Dendritic cell treated with granulocyte-macrophage colony-stimulating factor and Interleukin-4, amounts not matched to agents 40 ng/mL and 50 ng/mL, for 4 days (primary cell): ENCODE measurements at regions not wholly inside any gene's neighbourhood (a gene's known extent, or its start where the extent isn't known, plus 50 kb on each side); places are given as distances from the start of the nearest gene placed in this dataset.
A peak's percentile ranks its signal among the peaks of the same experiment; 100 is the strongest.

ENCODE experiments used
- H3K27ac Mint-ChIP-seq: one replicate; pipeline ENCODE4 v1.8.0; 2022; ENCODE audit warnings: mild to moderate bottlenecking, mixed read lengths
- H3K27me3 Mint-ChIP-seq: one replicate; pipeline ENCODE4 v1.8.0; 2022; ENCODE audit warnings: mild to moderate bottlenecking, mixed read lengths
- H3K36me3 Mint-ChIP-seq: one replicate; pipeline ENCODE4 v1.8.0; 2022; ENCODE audit warnings: low read depth, mixed read lengths
- H3K4me1 Mint-ChIP-seq: one replicate; pipeline ENCODE4 v1.8.0; 2022; ENCODE audit warnings: low read depth, mixed read lengths
- H3K4me3 Mint-ChIP-seq: one replicate; pipeline ENCODE4 v1.8.0; 2022; ENCODE audit warnings: mild to moderate bottlenecking, moderate library complexity, mixed read lengths
- H3K9me3 Mint-ChIP-seq: one replicate; pipeline ENCODE4 v1.8.0; 2022; ENCODE audit warnings: mixed read lengths
- intact Hi-C: fragments of 100-400 bp; cut with micrococcal nuclease; formaldehyde crosslinking; loops from one replicate; pipeline ENCODE4 v1.15.0; 2022

GRCh38 chr1:50275566-50275965 is 147.7 kb downstream of the DMRTA2 start:
- intact Hi-C loops, result no loop called here
- Mint-ChIP-seq H3K4me3 (no peak overlapping the region), H3K9me3 (no peaks in the 10 kb centered on the region), H3K27me3 (peaks cover 7% of the 10 kb centered on the region), H3K36me3 (no peaks in the 10 kb centered on the region), H3K27ac (no peak overlapping the region), H3K4me1 (no peaks in the 10 kb centered on the region)

GRCh38 chr1:50272912-50273311 is 150.3 kb downstream of the DMRTA2 start:
- H3K27ac Mint-ChIP-seq, result no peak overlapping the region
- no peak overlapping the region for H3K4me3 Mint-ChIP-seq
- H3K27me3 Mint-ChIP-seq, result peaks cover 5% of the 10 kb centered on the region

GRCh38 chr1:50271968-50272578 is 151.2 kb downstream of the DMRTA2 start:
- H3K27me3 Mint-ChIP-seq, result peaks cover 5% of the 10 kb centered on the region
- peaks cover 4% of the 10 kb centered on the region for H3K4me1 Mint-ChIP-seq
- no peak overlapping the region for H3K4me3 Mint-ChIP-seq
- H3K36me3 Mint-ChIP-seq, result no peaks in the 10 kb centered on the region
- no peaks in the 10 kb centered on the region for H3K9me3 Mint-ChIP-seq
- H3K27ac Mint-ChIP-seq, result no peak overlapping the region
- intact Hi-C loops, result no loop called here

More at GRCh38 chr1:50272912-50273311, 150.3 kb downstream of the DMRTA2 start:
- no peaks in the 10 kb centered on the region for H3K4me1 Mint-ChIP-seq
- H3K9me3 Mint-ChIP-seq, result no peaks in the 10 kb centered on the region
- no peaks in the 10 kb centered on the region for H3K36me3 Mint-ChIP-seq
- intact Hi-C loops, result no loop called here

GRCh38 chr1:50271337-50271736 is 151.9 kb downstream of the DMRTA2 start:
- H3K27me3 Mint-ChIP-seq, result peaks cover 5% of the 10 kb centered on the region
- no peaks in the 10 kb centered on the region for H3K36me3 Mint-ChIP-seq
- no peak overlapping the region for H3K4me3 Mint-ChIP-seq
- intact Hi-C loops, result no loop called here
- H3K9me3 Mint-ChIP-seq, result no peaks in the 10 kb centered on the region
- H3K27ac Mint-ChIP-seq, result no peak overlapping the region
- H3K4me1 Mint-ChIP-seq, result peaks cover 12% of the 10 kb centered on the region

- Mint-ChIP-seq H3K9me3 (no peaks in the 10 kb centered on the region), H3K4me1 (peaks cover 16% of the 10 kb centered on the region), H3K36me3 (no peaks in the 10 kb centered on the region), H3K27me3 (peaks cover 5% of the 10 kb centered on the region), H3K27ac (no peak overlapping the region), H3K4me3 (no peak overlapping the region)
- intact Hi-C loops, result no loop called here
These were observed 152.3 kb downstream of the DMRTA2 start for GRCh38 chr1:50270926-50271325.

- intact Hi-C loops, result no loop called here
- no peaks in the 10 kb centered on the region for H3K27me3 Mint-ChIP-seq
- H3K36me3 Mint-ChIP-seq, result no peaks in the 10 kb centered on the region
- no peaks in the 10 kb centered on the region for H3K9me3 Mint-ChIP-seq
- no peak overlapping the region for H3K27ac Mint-ChIP-seq
- no peak overlapping the region for H3K4me3 Mint-ChIP-seq
- peaks cover 27% of the 10 kb centered on the region for H3K4me1 Mint-ChIP-seq
These were observed 155.2 kb downstream of the DMRTA2 start for GRCh38 chr1:50268049-50268448.

- intact Hi-C loops, result no loop called here
These were observed 156.7 kb downstream of the DMRTA2 start for GRCh38 chr1:50266509-50266908.

GRCh38 chr1:50265790-50266314 is 157.1 kb downstream of the ELAVL4 start:
- Mint-ChIP-seq H3K4me1 (peaks cover 27% of the 10 kb centered on the region), H3K36me3 (no peaks in the 10 kb centered on the region), H3K27me3 (no peaks in the 10 kb centered on the region), H3K4me3 (no peak overlapping the region), H3K9me3 (no peaks in the 10 kb centered on the region), H3K27ac (peak overlapping the region; percentile 2)
- intact Hi-C loops, result no loop called here

More at GRCh38 chr1:50266509-50266908, 156.7 kb downstream of the DMRTA2 start:
- H3K4me1 Mint-ChIP-seq, result peaks cover 27% of the 10 kb centered on the region
- no peaks in the 10 kb centered on the region for H3K36me3 Mint-ChIP-seq
- H3K27ac Mint-ChIP-seq, result no peak overlapping the region
- no peaks in the 10 kb centered on the region for H3K9me3 Mint-ChIP-seq
- H3K27me3 Mint-ChIP-seq, result no peaks in the 10 kb centered on the region
- no peak overlapping the region for H3K4me3 Mint-ChIP-seq

- Mint-ChIP-seq H3K27me3 (no peaks in the 10 kb centered on the region), H3K4me3 (no peak overlapping the region), H3K9me3 (no peaks in the 10 kb centered on the region), H3K27ac (no peak overlapping the region), H3K4me1 (peaks cover 27% of the 10 kb centered on the region), H3K36me3 (no peaks in the 10 kb centered on the region)
- intact Hi-C loops, result no loop called here
These were observed 155.9 kb downstream of the ELAVL4 start for GRCh38 chr1:50264590-50264989.

- Mint-ChIP-seq H3K4me1 (peaks cover 26% of the 10 kb centered on the region), H3K9me3 (no peaks in the 10 kb centered on the region), H3K4me3 (no peak overlapping the region), H3K27me3 (no peaks in the 10 kb centered on the region), H3K36me3 (no peaks in the 10 kb centered on the region), H3K27ac (no peak overlapping the region)
- intact Hi-C loops, result no loop called here
These were observed 153.7 kb downstream of the ELAVL4 start for GRCh38 chr1:50262436-50262835.

GRCh38 chr1:50261951-50262350 is 153.2 kb downstream of the ELAVL4 start:
- H3K27me3 Mint-ChIP-seq, result no peaks in the 10 kb centered on the region
- intact Hi-C loops, result no loop called here
- no peaks in the 10 kb centered on the region for H3K36me3 Mint-ChIP-seq
- H3K9me3 Mint-ChIP-seq, result no peaks in the 10 kb centered on the region
- H3K4me1 Mint-ChIP-seq, result peaks cover 22% of the 10 kb centered on the region
- H3K4me3 Mint-ChIP-seq, result no peak overlapping the region
- no peak overlapping the region for H3K27ac Mint-ChIP-seq

GRCh38 chr1:50257940-50258685 is 149.4 kb downstream of the ELAVL4 start:
- Mint-ChIP-seq H3K4me3 (no peak overlapping the region), H3K27ac (no peak overlapping the region), H3K36me3 (no peaks in the 10 kb centered on the region), H3K4me1 (no peaks in the 10 kb centered on the region), H3K9me3 (no peaks in the 10 kb centered on the region), H3K27me3 (no peaks in the 10 kb centered on the region)
- intact Hi-C loops, result no loop called here

- H3K4me1 Mint-ChIP-seq, result no peaks in the 10 kb centered on the region
- H3K27ac Mint-ChIP-seq, result no peak overlapping the region
- H3K27me3 Mint-ChIP-seq, result no peaks in the 10 kb centered on the region
- no peaks in the 10 kb centered on the region for H3K36me3 Mint-ChIP-seq
- H3K9me3 Mint-ChIP-seq, result no peaks in the 10 kb centered on the region
- intact Hi-C loops, result no loop called here
- no peak overlapping the region for H3K4me3 Mint-ChIP-seq
These were observed 148.3 kb downstream of the ELAVL4 start for GRCh38 chr1:50257029-50257428.
